HCT116 (cell line): ENCODE measurements at regions not wholly inside any gene's neighbourhood (a gene's known extent, or its start where the extent isn't known, plus 50 kb on each side); places are given as distances from the start of the nearest gene placed in this dataset.
A peak's percentile ranks its signal among the peaks of the same experiment; 100 is the strongest.

Experiments
- ATAC-seq: fragments of 200-7000 bp; cut with Tn5 transposase; 2 replicates; pipeline ENCODE4 v1.9.1; 2020; ENCODE audit warnings: mild to moderate bottlenecking, moderate library complexity
- BruUV-seq: library from RNA; stranded (reverse); fragments of 400-500 nt; replicated peaks from 2 replicates; lab custom pipeline; 2021; lab: Mats Ljungman, UMichigan
- CTCF ChIA-PET: fragments of 300-600 bp; sonication (Branson Sonifier 250); formaldehyde crosslinking; loops from one replicate; lab custom pipeline; 2021; ENCODE audit warnings: antibody characterized with exemption; lab: Charles Lee
- POLR2A ChIA-PET: fragments of 300-600, 350-600 bp; sonication (Branson Sonifier 250); formaldehyde crosslinking; loops from one replicate; lab custom pipeline; 2021; ENCODE audit warnings: antibody characterized with exemption; lab: Charles Lee
- RAD21 ChIA-PET, 2 experiments: fragments of 300-600 bp; sonication (Branson Sonifier 250); formaldehyde crosslinking; loops; one replicate each; lab custom pipeline; 2023; ENCODE audit warnings: low total read pairs in 2 of 2; ENCODE audit not compliant: uncharacterized antibody in 2 of 2, unreplicated experiment in 2 of 2, low non-redundant PET in 1 of 2; lab: Charles Lee
- DNase-seq: peaks from one replicate; pipeline ENCODE4 v3.0.0-alpha.2; 2010; ENCODE audit warnings: low read depth, low spot score
- H2AFZ ChIP-seq: fragments of 200-600 bp; shearing (Covaris generic), sonication (generic); 2 replicates; pipeline ENCODE4 v1.6.1; 2017; ENCODE audit warnings: low read depth, mixed run types, mixed read lengths, antibody characterized with exemption, low read length; ENCODE audit not compliant: poor library complexity, severe bottlenecking
- H3K27ac ChIP-seq: 2 replicates; pipeline ENCODE4 v1.5.1; 2012; ENCODE audit warnings: low read depth, low read length
- H3K27me3 ChIP-seq: fragments of 200-600 bp; sonication (generic); 2 replicates; pipeline ENCODE4 v1.6.1; 2016; ENCODE audit warnings: mixed run types, low read length, mixed read lengths; ENCODE audit not compliant: insufficient read depth
- H3K36me3 ChIP-seq, 2 experiments: fragments of 200-500 bp in 1 of 2; fragments of 200-600 bp in 1 of 2; sonication (Bioruptor generic) in 1 of 2; sonication (generic) in 1 of 2; 2 replicates each; pipeline versions ENCODE4 v1.5.1 to v1.6.1; 2014 to 2016; ENCODE audit warnings: low read length in 2 of 2, inconsistent platforms in 1 of 2, mixed read lengths in 1 of 2, mixed run types in 1 of 2; ENCODE audit not compliant: insufficient read depth in 2 of 2, control insufficient read depth in 1 of 2
- H3K4me1 ChIP-seq, 2 experiments: fragments of 200-600 bp in 1 of 2; sonication (generic) in 1 of 2; 2 replicates each; pipeline versions ENCODE4 v1.5.1 to v1.6.1; 2012 to 2017; ENCODE audit warnings: low read length in 2 of 2, inconsistent platforms in 1 of 2, mild to moderate bottlenecking in 1 of 2, mixed read lengths in 1 of 2, mixed run types in 1 of 2, moderate library complexity in 1 of 2; ENCODE audit not compliant: insufficient read depth in 2 of 2, control insufficient read depth in 1 of 2
- H3K4me2 ChIP-seq: fragments of 200-600 bp; sonication (generic); 2 replicates; pipeline ENCODE4 v1.6.1; 2017; ENCODE audit warnings: mixed run types, low read length, mixed read lengths
- H3K4me3 ChIP-seq, 2 experiments: fragments of 200-600 bp in 1 of 2; sonication (generic) in 1 of 2; replicated peaks in 1 of 2; 2 replicates each; pipeline ENCODE4 v1.5.1; 2011 to 2016; ENCODE audit warnings: low read length in 2 of 2, control low read depth in 1 of 2, low read depth in 1 of 2, mild to moderate bottlenecking in 1 of 2, mixed read lengths in 1 of 2, mixed run types in 1 of 2
- H3K79me2 ChIP-seq: fragments of 200-600 bp; sonication (generic); 2 replicates; pipeline ENCODE4 v1.6.1; 2017; ENCODE audit warnings: mild to moderate bottlenecking, mixed run types, low read length, moderate library complexity, mixed read lengths; ENCODE audit not compliant: insufficient read depth
- H3K9ac ChIP-seq: fragments of 200-600 bp; sonication (generic); 2 replicates; pipeline ENCODE4 v1.6.1; 2016; ENCODE audit warnings: low read length, mixed read lengths
- H3K9me2 ChIP-seq: fragments of 200-600 bp; sonication (generic), shearing (Covaris generic); 2 replicates; pipeline ENCODE4 v1.6.1; 2017; ENCODE audit warnings: mixed run types, mild to moderate bottlenecking, moderate library complexity; ENCODE audit not compliant: insufficient read depth
- H3K9me3 ChIP-seq, 2 experiments: fragments of 200-500 bp in 1 of 2; fragments of 200-600 bp in 1 of 2; sonication (Bioruptor generic) in 1 of 2; sonication (generic) in 1 of 2; 2 replicates each; pipeline ENCODE4 v1.6.1; 2014 to 2017; ENCODE audit warnings: low read length in 2 of 2, mixed read lengths in 2 of 2, inconsistent platforms in 1 of 2, low read depth in 1 of 2, mild to moderate bottlenecking in 1 of 2, mixed run types in 1 of 2, moderate library complexity in 1 of 2; ENCODE audit not compliant: control insufficient read depth in 1 of 2, insufficient read depth in 1 of 2
- H4K20me1 ChIP-seq: fragments of 200-600 bp; sonication (generic), shearing (Covaris generic); 2 replicates; pipeline ENCODE4 v1.6.1; 2017; ENCODE audit warnings: mixed run types, mild to moderate bottlenecking, moderate library complexity; ENCODE audit not compliant: insufficient read depth
- CEBPB ChIP-seq: IDR thresholded peaks from 2 replicates; pipeline ENCODE4 v1.6.1; 2012; ENCODE audit warnings: low read depth
- EGR1 ChIP-seq: IDR thresholded peaks from 2 replicates; pipeline ENCODE4 v1.6.1; 2012; ENCODE audit warnings: low read depth
- ELF1 ChIP-seq: IDR thresholded peaks from 2 replicates; pipeline ENCODE4 v1.6.1; 2012; ENCODE audit warnings: low read depth, borderline replicate concordance
- EZH2 ChIP-seq: fragments of 200-600 bp; sonication (generic); IDR thresholded peaks from 2 replicates; pipeline ENCODE4 v1.6.1; 2017; ENCODE audit warnings: antibody characterized with exemption, mixed run types
- EZH2phosphoT487 ChIP-seq: fragments of 200-600 bp; IDR thresholded peaks from 2 replicates; pipeline ENCODE4 v1.6.1; 2018; ENCODE audit warnings: antibody characterized with exemption, borderline replicate concordance
- FOSL1 ChIP-seq: IDR thresholded peaks from 2 replicates; pipeline ENCODE4 v1.6.1; 2012; ENCODE audit warnings: low read depth
- JUND ChIP-seq: IDR thresholded peaks from 2 replicates; pipeline ENCODE4 v1.6.1; 2012
- POLR2A ChIP-seq: IDR thresholded peaks from 2 replicates; pipeline ENCODE4 v1.7.0; 2011; ENCODE audit warnings: borderline replicate concordance; ENCODE audit not compliant: insufficient read depth, insufficient read length; ENCODE audit errors: extremely low read depth
- POLR2AphosphoS5 ChIP-seq: IDR thresholded peaks from 2 replicates; pipeline ENCODE4 v1.6.1; 2011; ENCODE audit warnings: mild to moderate bottlenecking, low read depth, low read length, moderate library complexity
- RAD21 ChIP-seq: IDR thresholded peaks from 2 replicates; pipeline ENCODE4 v1.6.1; 2012; ENCODE audit warnings: low read depth, mild to moderate bottlenecking
- SP1 ChIP-seq: IDR thresholded peaks from 2 replicates; pipeline ENCODE4 v1.6.1; 2012; ENCODE audit warnings: low read depth
- SRF ChIP-seq: IDR thresholded peaks from 2 replicates; pipeline ENCODE4 v1.6.1; 2012; ENCODE audit warnings: low read depth
- TCF7L2 ChIP-seq: IDR thresholded peaks from 2 replicates; pipeline ENCODE4 v1.7.0; 2011; ENCODE audit warnings: borderline replicate concordance, inconsistent platforms; ENCODE audit not compliant: insufficient read depth, insufficient read length; ENCODE audit errors: extremely low read depth
- ZNF274 ChIP-seq: fragments of 200-500 bp; sonication (Bioruptor generic); IDR thresholded peaks from 2 replicates; pipeline ENCODE4 v1.6.1; 2014; ENCODE audit warnings: mild to moderate bottlenecking, low read depth, low read length, inconsistent platforms
- intact Hi-C: fragments of 100-400 bp; cut with micrococcal nuclease; formaldehyde crosslinking; loops from 2 replicates; pipeline ENCODE4 v1.10.0; 2022
- TF ChIP-seq, protein P1 (sequence below): IDR thresholded peaks from 2 replicates; pipeline ENCODE4 v1.6.1; 2012
- TF ChIP-seq, protein P2 (sequence below): IDR thresholded peaks from 2 replicates; pipeline ENCODE4 v1.6.1; 2011; ENCODE audit warnings: mild to moderate bottlenecking, low read length, moderate library complexity; ENCODE audit not compliant: insufficient replicate concordance; ENCODE audit errors: extremely low read depth
- TF ChIP-seq, protein P3 (sequence below): IDR thresholded peaks from 2 replicates; pipeline ENCODE4 v1.6.1; 2012

DNA sequence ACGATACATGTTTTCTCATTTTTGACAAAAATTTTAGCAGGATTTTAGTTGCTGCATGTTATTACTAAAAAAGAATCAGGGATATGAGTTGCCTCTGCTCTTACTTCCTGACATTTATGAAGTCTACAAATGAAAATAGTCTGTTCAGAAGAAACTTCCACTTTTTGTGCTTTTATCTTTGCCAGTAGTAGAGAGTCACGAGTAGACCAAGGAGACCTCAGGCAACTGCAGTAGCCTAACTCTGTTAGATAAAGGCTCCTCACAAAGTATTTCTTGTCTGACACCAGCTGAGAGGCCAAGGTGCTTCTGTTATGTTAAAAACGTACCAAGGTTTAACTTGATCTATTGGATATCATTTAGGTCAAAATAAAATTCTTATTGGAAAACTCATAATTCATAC, 333.9 kb downstream of the NR2F1-AS1 start:
- Histone ChIP-seq H3K36me3 (no peaks in the 10 kb centered on the region), H3K27me3 (no peaks in the 10 kb centered on the region), H4K20me1 (no peaks in the 10 kb centered on the region), H3K4me1 (peaks cover 28 to 45% of the 10 kb centered on the region in 2 experiments), H3K4me3 (no peak overlapping the region), H3K9ac (no peak overlapping the region), H3K9me3 (no peaks in the 10 kb centered on the region)
- ChIA-PET RAD21 (no interaction called here), POLR2A (no interaction called here)
- DNase-seq: no peak
- TF ChIP-seq EGR1: no peak
- TF ChIP-seq TCF7L2: no peak
- no peak for TF ChIP-seq EZH2
- no peak for TF ChIP-seq SRF
- TF ChIP-seq, protein P1, sequence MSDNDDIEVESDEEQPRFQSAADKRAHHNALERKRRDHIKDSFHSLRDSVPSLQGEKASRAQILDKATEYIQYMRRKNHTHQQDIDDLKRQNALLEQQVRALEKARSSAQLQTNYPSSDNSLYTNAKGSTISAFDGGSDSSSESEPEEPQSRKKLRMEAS: no peak
- TF ChIP-seq EZH2phosphoT487: no peak
- no peak for TF ChIP-seq RAD21
- TF ChIP-seq FOSL1: no peak
- TF ChIP-seq JUND: no peak
- TF ChIP-seq, protein P2, sequence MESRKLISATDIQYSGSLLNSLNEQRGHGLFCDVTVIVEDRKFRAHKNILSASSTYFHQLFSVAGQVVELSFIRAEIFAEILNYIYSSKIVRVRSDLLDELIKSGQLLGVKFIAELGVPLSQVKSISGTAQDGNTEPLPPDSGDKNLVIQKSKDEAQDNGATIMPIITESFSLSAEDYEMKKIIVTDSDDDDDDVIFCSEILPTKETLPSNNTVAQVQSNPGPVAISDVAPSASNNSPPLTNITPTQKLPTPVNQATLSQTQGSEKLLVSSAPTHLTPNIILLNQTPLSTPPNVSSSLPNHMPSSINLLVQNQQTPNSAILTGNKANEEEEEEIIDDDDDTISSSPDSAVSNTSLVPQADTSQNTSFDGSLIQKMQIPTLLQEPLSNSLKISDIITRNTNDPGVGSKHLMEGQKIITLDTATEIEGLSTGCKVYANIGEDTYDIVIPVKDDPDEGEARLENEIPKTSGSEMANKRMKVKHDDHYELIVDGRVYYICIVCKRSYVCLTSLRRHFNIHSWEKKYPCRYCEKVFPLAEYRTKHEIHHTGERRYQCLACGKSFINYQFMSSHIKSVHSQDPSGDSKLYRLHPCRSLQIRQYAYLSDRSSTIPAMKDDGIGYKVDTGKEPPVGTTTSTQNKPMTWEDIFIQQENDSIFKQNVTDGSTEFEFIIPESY: no peak
- TF ChIP-seq, protein P3, sequence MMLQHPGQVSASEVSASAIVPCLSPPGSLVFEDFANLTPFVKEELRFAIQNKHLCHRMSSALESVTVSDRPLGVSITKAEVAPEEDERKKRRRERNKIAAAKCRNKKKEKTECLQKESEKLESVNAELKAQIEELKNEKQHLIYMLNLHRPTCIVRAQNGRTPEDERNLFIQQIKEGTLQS: no peak
- TF ChIP-seq CEBPB: no peak
- no peak for TF ChIP-seq POLR2AphosphoS5
- no peak for TF ChIP-seq POLR2A
- TF ChIP-seq ELF1: no peak
- TF ChIP-seq ZNF274: no peak
- no peak for TF ChIP-seq SP1
- TF ChIP-seq, all 23 proteins: peak for 0
- no peaks in the 10 kb centered on the region for H3K9me2 ChIP-seq
- intact Hi-C loops: no loop called here
- H3K27ac ChIP-seq: peak overlapping the region; percentile 55; the same call in 1 of the 2 replicates
- no TSS peak for BruUV-seq
- no peaks in the 10 kb centered on the region for H3K79me2 ChIP-seq
- CTCF ChIA-PET: no interaction called here
- ATAC-seq: no peak
- H3K4me2 ChIP-seq: no peak overlapping the region
- no peak overlapping the region for H2AFZ ChIP-seq
